T-helper 2 cell treated with Interferon-gamma antibody and Interleukin-4, amounts not matched to agents 5 μg/mL and 100 μg/mL, for 36 hours (primary cell): ENCODE measurements at regions not wholly inside any gene's neighbourhood (a gene's known extent, or its start where the extent isn't known, plus 50 kb on each side); places are given as distances from the start of the nearest gene placed in this dataset.
"Not testable (repeated sequence)": the region's sequence is repeated elsewhere in the genome, so short reads cannot be mapped to it uniquely, and the experiment has no call there.

Experiments used
- DNase-seq: peaks from one replicate; pipeline ENCODE4 v3.0.0; 2021; ENCODE audit warnings: low spot score
- H3K27ac Mint-ChIP-seq: one replicate; pipeline ENCODE4 v1.8.0; 2021; ENCODE audit warnings: mild to moderate bottlenecking, mixed read lengths
- H3K27me3 Mint-ChIP-seq: one replicate; pipeline ENCODE4 v1.8.0; 2021; ENCODE audit warnings: low read depth, mixed read lengths
- H3K36me3 Mint-ChIP-seq: one replicate; pipeline ENCODE4 v1.8.0; 2021; ENCODE audit warnings: low read depth, mixed read lengths
- H3K4me1 Mint-ChIP-seq: one replicate; pipeline ENCODE4 v1.8.0; 2021; ENCODE audit warnings: low read depth, mixed read lengths
- H3K4me3 Mint-ChIP-seq: one replicate; pipeline ENCODE4 v1.8.0; 2022; ENCODE audit warnings: mild to moderate bottlenecking, moderate library complexity, mixed read lengths
- H3K9me3 Mint-ChIP-seq: one replicate; pipeline ENCODE4 v1.8.0; 2021; ENCODE audit warnings: mixed read lengths

DNA sequence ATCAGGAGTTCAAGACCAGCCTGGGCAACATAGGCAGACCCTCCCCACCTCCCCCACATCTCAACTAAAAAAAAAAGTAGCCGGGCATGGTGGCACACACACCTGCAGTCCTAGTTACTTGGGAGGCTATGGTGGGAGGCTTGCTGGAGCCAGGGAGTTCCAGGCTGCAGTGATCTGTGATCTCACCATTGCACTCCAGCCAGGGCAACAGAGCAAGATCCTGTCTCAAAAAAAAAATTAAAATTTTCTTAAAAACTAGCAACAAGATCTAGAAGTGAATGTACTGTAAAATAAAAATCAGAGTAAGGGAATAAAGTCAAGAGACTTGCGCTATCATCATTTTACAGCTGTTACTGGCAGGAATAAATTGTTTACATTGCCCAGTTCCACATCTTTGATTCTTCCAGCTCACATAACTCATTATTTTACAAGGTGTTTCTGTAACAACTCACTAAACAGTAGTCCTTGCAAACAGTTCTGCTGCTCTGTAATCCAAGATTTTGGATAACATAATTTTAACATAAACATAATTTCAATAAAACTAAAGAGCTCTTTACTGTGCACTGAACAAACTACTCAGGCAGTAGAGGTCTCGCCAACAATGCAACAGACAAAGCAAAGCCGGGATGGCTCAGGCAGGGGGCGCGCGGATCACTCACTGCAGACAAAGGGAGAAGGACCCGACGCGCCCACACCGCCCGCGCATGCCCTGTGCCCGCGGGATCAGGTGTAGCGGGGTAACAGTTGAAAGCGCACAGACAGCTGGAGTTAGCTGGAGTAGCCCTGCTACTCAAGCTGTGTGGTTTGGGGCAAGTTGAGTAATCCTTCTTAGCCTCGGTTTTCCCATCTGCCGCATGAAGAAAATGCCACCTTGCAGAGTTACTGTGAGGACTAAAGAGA is 73.3 kb upstream of the NFE2L3 start:
- peak overlapping the region; percentile 27 for H3K4me3 Mint-ChIP-seq
- H3K36me3 Mint-ChIP-seq, result no peaks in the 10 kb centered on the region
- DNase-seq, result peak; percentile 72
- H3K27ac Mint-ChIP-seq, result no peak overlapping the region
- no peaks in the 10 kb centered on the region for H3K9me3 Mint-ChIP-seq
- peaks cover 76% of the 10 kb centered on the region for H3K27me3 Mint-ChIP-seq
- H3K4me1 Mint-ChIP-seq, result peaks cover 6% of the 10 kb centered on the region

DNA sequence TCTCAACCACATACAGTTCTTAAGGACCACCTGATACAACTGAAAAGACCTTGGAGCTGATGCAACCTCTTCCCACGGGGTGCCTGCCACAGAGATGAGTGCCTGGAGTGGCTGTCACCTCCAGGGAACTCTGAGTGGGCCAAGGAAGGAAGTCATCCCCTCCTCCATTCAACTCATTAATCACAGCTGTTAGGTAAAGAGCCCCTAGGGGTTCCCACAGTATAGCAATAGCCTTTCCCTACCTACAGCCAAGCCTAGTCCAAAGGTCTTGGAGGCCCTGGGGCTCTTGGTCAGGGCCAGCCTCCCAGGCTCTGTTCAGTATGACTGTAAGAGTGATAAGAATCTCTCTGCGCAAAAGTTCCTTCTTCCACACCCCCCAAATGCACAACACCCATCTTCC is 70.4 kb upstream of the NFE2L3 start:
- DNase-seq, result no peak
- H3K36me3 Mint-ChIP-seq, result no peaks in the 10 kb centered on the region
- no peak overlapping the region for H3K27ac Mint-ChIP-seq

DNA sequence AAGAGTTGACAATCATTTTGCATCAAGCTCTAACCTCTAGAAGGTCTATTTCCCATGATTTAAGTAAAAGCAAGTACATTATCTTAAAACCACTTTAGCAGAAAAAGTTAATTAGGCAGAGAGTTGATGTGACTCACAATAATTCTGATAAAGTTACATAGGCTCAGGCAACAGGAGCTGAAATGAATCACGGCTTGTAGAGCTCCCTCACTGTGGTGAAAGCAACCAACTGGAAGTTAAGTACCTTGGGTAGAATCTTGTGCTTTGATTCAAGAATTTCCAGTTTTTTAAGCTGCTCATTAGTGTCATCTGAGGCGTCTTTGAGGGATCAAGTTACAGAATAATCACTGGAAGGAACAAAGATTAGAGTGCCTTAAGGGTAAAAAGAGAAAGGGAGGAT is 68.9 kb upstream of the NFE2L3 start:
- Mint-ChIP-seq H3K27me3 (peaks cover 52% of the 10 kb centered on the region), H3K9me3 (no peaks in the 10 kb centered on the region), H3K4me3 (no peak overlapping the region), H3K27ac (no peak overlapping the region), H3K36me3 (no peaks in the 10 kb centered on the region), H3K4me1 (peaks cover 6% of the 10 kb centered on the region)
- no peak for DNase-seq

More for the DNA sequence above, 70.4 kb upstream of the NFE2L3 start:
- Mint-ChIP-seq H3K4me1 (peaks cover 6% of the 10 kb centered on the region), H3K27me3 (peaks cover 57% of the 10 kb centered on the region), H3K9me3 (no peaks in the 10 kb centered on the region), H3K4me3 (no peak overlapping the region)

DNA sequence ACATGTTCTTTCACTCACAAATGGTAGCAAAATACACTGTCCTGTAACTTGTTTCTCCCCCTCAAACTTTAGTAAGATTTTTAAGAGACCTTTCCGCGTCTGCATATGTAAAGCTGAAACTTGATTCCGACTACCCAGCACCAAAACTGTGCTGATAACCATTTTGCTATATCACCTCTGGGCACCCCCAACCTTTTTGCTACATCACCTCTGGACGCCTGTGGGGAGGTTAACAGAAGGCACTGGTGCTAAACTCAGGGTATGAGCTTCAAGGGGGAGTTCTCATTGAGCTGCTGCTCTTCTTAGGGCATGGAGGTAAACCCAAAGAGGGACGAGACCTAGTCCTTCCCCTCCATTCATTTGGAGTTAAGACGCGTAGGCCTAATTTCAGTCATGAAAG is 67.6 kb upstream of the NFE2L3 start:
- Mint-ChIP-seq H3K27me3 (peaks cover 38% of the 10 kb centered on the region), H3K4me1 (no peaks in the 10 kb centered on the region), H3K27ac (no peak overlapping the region), H3K4me3 (no peak overlapping the region), H3K36me3 (no peaks in the 10 kb centered on the region), H3K9me3 (no peaks in the 10 kb centered on the region)
- no peak for DNase-seq

DNA sequence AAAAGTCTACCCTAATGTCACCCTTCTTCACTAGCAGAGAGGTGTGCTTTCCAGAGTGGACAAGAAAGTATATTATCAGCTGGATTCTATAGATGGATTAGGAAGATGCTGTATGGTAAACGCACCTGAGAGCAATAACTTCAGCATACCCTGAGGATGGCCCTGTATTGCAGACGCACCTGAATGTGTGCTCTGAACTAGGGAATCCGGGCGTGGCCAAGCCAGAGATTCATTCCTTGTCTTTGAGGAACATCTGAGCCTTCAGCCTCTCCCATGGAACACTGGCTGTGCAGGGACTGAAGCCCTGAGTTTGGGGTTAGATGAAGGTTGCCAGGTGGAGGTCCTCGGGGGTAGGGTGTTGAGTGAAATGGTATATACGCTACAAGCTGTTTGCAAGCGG is 66.2 kb upstream of the NFE2L3 start:
- Mint-ChIP-seq H3K4me3 (no peak overlapping the region), H3K36me3 (no peaks in the 10 kb centered on the region), H3K9me3 (no peaks in the 10 kb centered on the region), H3K27me3 (peaks cover 28% of the 10 kb centered on the region), H3K4me1 (peaks cover 4% of the 10 kb centered on the region), H3K27ac (no peak overlapping the region)
- DNase-seq, result no peak

DNA sequence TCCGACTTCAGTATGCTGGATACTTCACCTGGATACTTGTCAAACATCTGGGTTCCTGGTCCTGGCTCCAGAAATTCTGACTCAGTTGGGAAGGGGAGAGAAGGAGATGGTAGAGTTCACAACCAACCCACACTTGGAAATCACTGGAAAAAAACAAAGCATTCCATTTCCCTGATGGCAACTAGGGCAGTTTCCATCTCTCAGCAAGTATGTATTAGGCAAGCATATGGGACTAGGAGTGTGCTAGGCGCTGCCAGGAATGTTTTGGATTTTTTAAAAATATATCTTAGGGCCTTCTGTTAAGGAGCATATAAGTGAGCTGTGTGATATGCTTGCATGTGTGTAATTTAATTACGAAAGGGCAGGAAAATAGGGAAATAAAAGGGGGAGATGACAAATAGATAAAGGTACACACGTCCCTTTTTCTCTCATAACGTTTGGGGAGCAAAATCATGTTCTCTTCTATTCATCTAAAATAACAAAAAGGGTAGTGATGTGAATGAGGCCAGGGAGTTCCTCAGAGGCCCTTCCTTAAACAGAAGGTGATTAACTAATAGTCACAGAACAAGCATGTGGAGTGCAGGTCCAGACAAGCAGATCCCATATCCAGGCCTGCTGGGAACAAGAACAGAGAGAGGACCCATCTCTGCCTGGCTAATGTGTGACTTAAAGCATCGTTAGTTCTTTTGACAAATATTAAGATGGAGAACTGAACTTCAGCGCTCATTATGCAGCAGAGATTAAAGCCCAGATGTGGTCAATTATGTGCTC is 64.5 kb upstream of the NFE2L3 start:
- Mint-ChIP-seq H3K36me3 (no peaks in the 10 kb centered on the region), H3K9me3 (no peaks in the 10 kb centered on the region), H3K27me3 (peaks cover 21% of the 10 kb centered on the region), H3K4me1 (peaks cover 17% of the 10 kb centered on the region), H3K27ac (no peak overlapping the region), H3K4me3 (no peak overlapping the region)
- DNase-seq, result no peak

DNA sequence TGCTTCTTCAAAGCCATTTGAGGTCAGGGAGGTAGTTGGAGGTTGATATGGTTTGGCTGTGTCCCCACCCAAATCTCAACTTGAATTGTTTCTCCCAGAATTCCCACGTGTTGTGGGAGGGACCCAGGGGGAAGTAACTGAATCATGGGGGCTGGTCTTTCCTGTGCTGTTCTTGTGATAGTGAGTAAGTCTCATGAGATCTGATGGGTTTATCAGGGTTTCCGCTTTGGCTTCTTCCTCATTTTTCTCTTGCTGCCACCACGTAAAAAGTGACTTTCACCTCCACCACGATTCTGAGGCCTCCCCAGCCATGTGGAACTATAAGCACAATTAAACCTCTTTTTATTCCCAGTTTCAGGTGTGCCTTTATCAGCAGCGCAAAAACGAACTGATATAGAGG is 62.5 kb upstream of the NFE2L3 start:
- not testable (repeated sequence) for H3K27ac Mint-ChIP-seq, H3K27me3 Mint-ChIP-seq

DNA sequence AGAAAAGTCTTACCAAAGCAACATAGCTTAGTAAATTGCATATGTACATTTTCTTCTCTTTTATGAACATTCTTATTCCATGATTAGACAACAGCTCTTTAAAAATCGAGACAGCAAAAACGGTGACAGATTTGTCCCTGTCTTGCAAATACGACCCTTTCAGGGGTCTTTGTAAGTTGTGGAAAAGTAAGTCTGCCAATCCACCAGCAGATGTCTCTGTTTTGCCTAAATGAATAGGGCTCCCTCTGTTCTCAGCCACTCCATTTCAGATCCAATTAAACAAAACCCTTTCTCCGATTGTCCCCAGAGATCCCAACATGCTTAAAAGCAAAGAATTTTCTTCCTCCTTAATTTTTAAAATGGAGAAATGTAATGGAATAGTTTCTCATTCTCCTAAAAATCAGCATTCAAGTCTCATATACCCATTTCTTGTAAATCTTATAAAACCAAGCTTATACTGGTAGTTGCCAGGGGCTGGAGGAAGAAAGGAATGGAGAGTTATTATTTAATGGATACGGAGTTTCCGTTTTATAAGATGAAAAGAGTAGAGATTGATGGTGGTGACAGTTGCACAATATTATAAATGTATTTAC is 61.0 kb upstream of the NFE2L3 start:
- no peak for DNase-seq
- Mint-ChIP-seq H3K27ac (no peak overlapping the region), H3K27me3 (peaks cover 5% of the 10 kb centered on the region), H3K36me3 (no peaks in the 10 kb centered on the region), H3K4me1 (peaks cover 19% of the 10 kb centered on the region), H3K9me3 (no peaks in the 10 kb centered on the region), H3K4me3 (peak overlapping the region; percentile 13)

More for the DNA sequence above, 62.5 kb upstream of the NFE2L3 start:
- DNase-seq, H3K9me3 Mint-ChIP-seq, H3K4me3 Mint-ChIP-seq, H3K36me3 Mint-ChIP-seq: not testable (repeated sequence)
- peaks cover 18% of the 10 kb centered on the region for H3K4me1 Mint-ChIP-seq

DNA sequence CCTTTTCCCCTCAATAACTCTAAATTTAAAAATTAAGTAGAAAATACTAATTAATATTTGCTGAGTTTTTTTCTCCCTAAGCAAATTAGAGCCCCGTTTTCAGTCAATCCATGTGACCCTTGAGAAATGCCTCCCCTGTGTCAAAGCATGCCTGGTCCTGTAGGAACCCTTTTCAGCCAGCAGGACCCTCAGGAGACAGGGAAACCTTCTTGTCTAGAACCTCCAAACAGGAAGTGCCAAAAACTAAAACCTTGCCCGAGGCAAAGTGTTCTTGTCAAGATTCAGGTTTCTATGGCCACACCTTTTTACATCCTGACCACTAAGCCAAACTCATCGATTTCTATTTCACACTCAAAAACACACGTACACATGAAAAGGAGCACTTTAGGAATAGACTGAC is 60.1 kb upstream of the NFE2L3 start:
- H3K27ac Mint-ChIP-seq, result peak overlapping the region; percentile 64
- peak overlapping the region; percentile 40 for H3K4me3 Mint-ChIP-seq
- peaks cover 3% of the 10 kb centered on the region for H3K27me3 Mint-ChIP-seq
- no peaks in the 10 kb centered on the region for H3K9me3 Mint-ChIP-seq
- no peak for DNase-seq
- peaks cover 27% of the 10 kb centered on the region for H3K4me1 Mint-ChIP-seq
- no peaks in the 10 kb centered on the region for H3K36me3 Mint-ChIP-seq

DNA sequence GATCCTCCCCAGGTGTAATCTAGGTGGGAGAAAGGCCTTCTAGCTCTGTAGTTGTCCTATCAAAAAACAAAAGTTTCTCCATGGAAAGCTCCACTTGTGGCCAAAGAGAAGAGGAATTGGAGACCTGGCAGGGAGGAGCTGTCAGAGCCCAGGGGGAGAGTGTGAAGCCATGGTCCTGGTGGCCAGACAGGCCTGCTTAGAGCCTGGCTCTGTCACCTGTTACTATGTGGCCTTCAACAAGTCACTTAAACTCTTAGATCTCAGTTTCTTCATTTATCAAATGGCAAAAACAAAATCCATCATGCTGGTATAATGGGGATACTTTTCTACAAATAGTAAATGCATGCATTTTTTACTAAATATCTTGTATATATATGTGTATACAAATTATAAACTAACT is 59.0 kb upstream of the NFE2L3 start:
- Mint-ChIP-seq H3K36me3 (peaks cover 3% of the 10 kb centered on the region), H3K4me3 (no peak overlapping the region), H3K9me3 (no peaks in the 10 kb centered on the region), H3K4me1 (peaks cover 37% of the 10 kb centered on the region), H3K27me3 (no peaks in the 10 kb centered on the region), H3K27ac (no peak overlapping the region)
- no peak for DNase-seq

DNA sequence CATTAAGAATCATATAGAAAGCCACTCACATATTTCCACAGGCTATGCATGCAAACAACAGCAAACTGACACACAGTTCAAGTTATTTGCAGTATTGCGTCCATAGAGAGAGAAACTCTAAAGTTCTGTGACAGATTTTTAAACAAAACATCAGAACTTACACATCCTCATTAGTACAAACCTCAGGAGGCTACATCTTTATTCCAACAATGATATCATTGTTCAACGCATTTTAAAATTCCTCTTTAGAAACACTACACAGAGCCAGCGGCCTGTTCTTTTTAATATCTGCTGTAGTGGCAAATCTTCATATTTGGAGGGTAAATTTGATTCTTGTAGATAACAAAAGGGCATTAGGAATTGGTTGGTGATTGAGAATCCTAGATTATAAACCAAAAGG is 55.9 kb upstream of the NFE2L3 start:
- Mint-ChIP-seq H3K27ac (no peak overlapping the region), H3K27me3 (no peaks in the 10 kb centered on the region), H3K4me3 (no peak overlapping the region), H3K4me1 (peaks cover 39% of the 10 kb centered on the region), H3K36me3 (peaks cover 3% of the 10 kb centered on the region), H3K9me3 (no peaks in the 10 kb centered on the region)
- DNase-seq, result no peak

DNA sequence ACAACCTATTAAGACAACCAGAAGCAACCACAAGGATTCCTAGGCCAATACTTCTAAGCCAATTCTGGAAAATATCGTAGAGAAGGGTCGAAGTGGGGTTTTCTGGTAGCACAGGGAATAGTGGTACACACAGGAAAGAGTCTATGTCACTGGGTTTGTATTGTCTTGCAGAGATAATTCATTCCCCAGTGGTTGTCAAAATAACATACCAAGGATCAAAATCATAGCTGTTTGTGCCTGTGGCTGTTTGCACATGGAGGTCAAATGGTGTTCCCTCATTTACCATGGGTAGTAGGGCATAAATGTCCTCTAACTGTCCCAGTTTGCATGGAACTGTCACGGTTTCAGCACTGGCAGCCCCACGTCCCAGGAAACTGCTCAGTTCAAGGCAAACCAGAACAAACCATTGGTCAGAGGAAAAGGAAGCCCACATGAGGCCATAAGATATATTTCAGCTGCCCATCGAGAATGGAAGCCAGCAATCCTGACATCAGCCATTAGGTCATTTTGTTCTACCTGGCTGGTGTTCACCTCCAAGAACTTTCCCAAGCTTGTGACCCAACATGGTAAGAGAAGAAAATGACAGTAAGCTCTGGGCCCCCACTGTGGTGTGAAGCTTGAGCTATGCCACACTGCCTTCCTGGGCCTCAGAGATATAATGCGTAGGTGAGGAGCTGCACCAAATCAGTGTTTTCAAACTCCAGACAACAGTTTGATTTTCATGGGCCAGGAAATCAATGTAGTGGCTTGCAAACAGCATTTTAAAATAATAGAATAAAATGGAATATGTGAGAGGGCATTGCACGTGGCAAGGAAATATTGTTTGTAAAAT is 53.9 kb upstream of the NFE2L3 start:
- Mint-ChIP-seq H3K27ac (peak overlapping the region; percentile 80), H3K27me3 (no peaks in the 10 kb centered on the region), H3K4me3 (peak overlapping the region; percentile 62), H3K9me3 (no peaks in the 10 kb centered on the region), H3K36me3 (peaks cover 3% of the 10 kb centered on the region), H3K4me1 (peaks cover 41% of the 10 kb centered on the region)
- DNase-seq, result no peak

DNA sequence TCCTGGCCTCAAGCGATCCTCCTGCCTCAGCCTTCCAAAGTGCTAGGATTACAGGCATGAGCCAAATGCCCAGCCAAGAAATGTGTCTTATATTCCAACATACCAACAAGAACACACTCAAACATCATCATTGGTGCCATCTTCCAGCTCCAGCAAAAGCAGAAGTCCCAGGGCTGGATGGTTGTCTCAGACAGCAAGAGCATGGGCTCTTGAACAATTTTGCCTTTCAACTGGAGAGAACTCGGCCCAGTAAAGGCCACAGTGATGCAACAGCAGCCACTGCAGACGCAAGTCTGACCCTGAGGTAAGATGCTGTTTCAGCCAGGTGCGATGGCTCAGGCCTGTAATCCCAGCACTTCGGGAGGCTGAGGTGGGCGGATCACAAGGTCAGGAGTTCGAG is 52.8 kb upstream of the NFE2L3 start:
- Mint-ChIP-seq H3K4me3 (no peak overlapping the region), H3K27me3 (no peaks in the 10 kb centered on the region), H3K9me3 (no peaks in the 10 kb centered on the region), H3K36me3 (peaks cover 3% of the 10 kb centered on the region), H3K27ac (no peak overlapping the region), H3K4me1 (peaks cover 41% of the 10 kb centered on the region)
- DNase-seq, result no peak
